Upper lobe of left lung (tissue), 6 donors: ENCODE measurements at regions not wholly inside any gene's neighbourhood (a gene's known extent, or its start where the extent isn't known, plus 50 kb on each side); places are given as distances from the start of the nearest gene placed in this dataset.

Source experiments
- ATAC-seq, 2 donors: fragments of 200-7000 bp; cut with Tn5 transposase; one replicate each; pipeline ENCODE4 v1.9.1; 2022; ENCODE audit warnings: mild to moderate bottlenecking in 2 of 2, moderate library complexity in 2 of 2; ENCODE audit not compliant: low FRiP score in 2 of 2
- DNase-seq, 2 donors: peaks; one replicate each; pipeline ENCODE4 v3.0.0-alpha.2; 2019 to 2020
- H3K27ac ChIP-seq, 4 donors: fragments of 200-600 bp; sonication (generic); one replicate each; pipeline ENCODE4 v1.5.1; 2016 to 2019
- H3K27me3 ChIP-seq, 4 donors: fragments of 200-600 bp; sonication (generic); one replicate each; pipeline ENCODE4 v1.5.1; 2017 to 2019
- H3K36me3 ChIP-seq, 4 donors: fragments of 200-600 bp; sonication (generic); one replicate each; pipeline ENCODE4 v1.5.1; 2016 to 2019
- H3K4me1 ChIP-seq, 4 donors: fragments of 200-600 bp; sonication (generic); one replicate each; pipeline ENCODE4 v1.5.1; 2018 to 2019
- H3K4me3 ChIP-seq, 4 donors: fragments of 200-600 bp; sonication (generic); one replicate each; pipeline ENCODE4 v1.5.1; 2017 to 2019; ENCODE audit warnings: mild to moderate bottlenecking in 2 of 4, moderate library complexity in 1 of 4
- H3K9me3 ChIP-seq, 4 donors: fragments of 200-600 bp; sonication (generic); one replicate each; pipeline ENCODE4 v1.5.1; 2018 to 2019
- EP300 ChIP-seq, 4 donors: sonication (generic); formaldehyde crosslinking; IDR thresholded peaks; one replicate each; pipeline ENCODE4 v1.5.1; 2017; ENCODE audit warnings: antibody characterized with exemption in 4 of 4, control low read depth in 2 of 4
- POLR2A ChIP-seq, 4 donors: fragments of 450-650 bp; IDR thresholded peaks; one replicate each; pipeline ENCODE4 v1.5.1; 2016 to 2017; ENCODE audit warnings: antibody characterized with exemption in 4 of 4, mild to moderate bottlenecking in 2 of 4
- POLR2AphosphoS5 ChIP-seq, 2 donors: sonication (generic); formaldehyde crosslinking; IDR thresholded peaks; one replicate each; pipeline ENCODE4 v1.5.1; 2017; ENCODE audit warnings: antibody characterized with exemption in 2 of 2
- WGBS, 2 donors: methylation state at CpG; one replicate each; pipeline ENCODE4 v1.1.5; 2017 to 2018; 5-methylcytosine and 5-hydroxymethylcytosine counted together
- TF ChIP-seq, protein P1 (sequence below), 6 experiments: fragments of 450-650 bp in 4 of 6; fragments of 200-600 bp in 2 of 6; sonication (generic) in 2 of 6; IDR thresholded peaks; one replicate each; pipeline ENCODE4 v1.5.1; 2016 to 2019; ENCODE audit warnings: antibody characterized with exemption in 6 of 6
- donor health status: DM: no; HTN: no; CAD: no; lungs with moderate emphysema.
- donor health status: DM: no; HTN: yes; CAD: no; lungs with severe emphysema.

DNA sequence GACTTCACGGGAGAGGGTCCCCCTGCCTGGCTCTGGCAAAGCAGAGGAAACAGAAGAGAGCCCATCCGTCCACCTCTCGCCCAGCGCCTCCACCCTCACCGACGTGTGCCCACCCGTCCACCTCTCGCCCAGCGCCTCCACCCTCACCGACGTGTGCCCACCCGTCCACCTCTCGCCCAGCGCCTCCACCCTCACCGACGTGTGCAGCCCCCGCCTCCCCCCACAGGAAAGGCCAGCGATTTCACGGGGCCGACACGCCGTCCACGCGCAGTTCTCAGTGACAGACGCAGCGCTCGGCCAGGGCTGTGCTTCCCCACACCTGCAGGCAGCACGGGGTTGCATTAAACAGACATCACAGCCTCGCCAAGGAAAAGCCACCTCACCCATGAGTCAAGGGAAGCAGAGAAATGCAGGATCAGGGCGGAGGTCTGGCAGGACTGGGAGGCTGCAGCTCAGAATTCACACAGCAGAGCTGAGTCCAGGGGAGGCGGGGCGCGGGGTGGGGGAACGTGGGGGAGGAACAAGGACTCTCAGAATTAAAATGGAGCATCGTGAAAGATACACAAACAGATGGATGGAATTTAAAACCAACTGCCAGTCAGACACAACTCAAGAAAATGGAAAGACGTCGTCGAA lies 377.7 kb downstream of the BRD1 start:
- Histone ChIP-seq H3K36me3 (no peaks in the 10 kb centered on the region), H3K4me1 (peaks cover 0 to 7% (median 0%) of the 10 kb centered on the region in 4 donors), H3K4me3 (no peak overlapping the region), H3K27me3 (peaks cover 0 to 6% (median 2%) of the 10 kb centered on the region in 4 donors), H3K9me3 (no peaks in the 10 kb centered on the region), H3K27ac (no peak overlapping the region)
- 33 to 42% methylated on average over 19 to 38 of the region's 38 CpGs for WGBS, 2 donors
- ATAC-seq (no peak), DNase-seq (peak in 1 of 2 donors; percentile 59)
- TF ChIP-seq, protein P1, sequence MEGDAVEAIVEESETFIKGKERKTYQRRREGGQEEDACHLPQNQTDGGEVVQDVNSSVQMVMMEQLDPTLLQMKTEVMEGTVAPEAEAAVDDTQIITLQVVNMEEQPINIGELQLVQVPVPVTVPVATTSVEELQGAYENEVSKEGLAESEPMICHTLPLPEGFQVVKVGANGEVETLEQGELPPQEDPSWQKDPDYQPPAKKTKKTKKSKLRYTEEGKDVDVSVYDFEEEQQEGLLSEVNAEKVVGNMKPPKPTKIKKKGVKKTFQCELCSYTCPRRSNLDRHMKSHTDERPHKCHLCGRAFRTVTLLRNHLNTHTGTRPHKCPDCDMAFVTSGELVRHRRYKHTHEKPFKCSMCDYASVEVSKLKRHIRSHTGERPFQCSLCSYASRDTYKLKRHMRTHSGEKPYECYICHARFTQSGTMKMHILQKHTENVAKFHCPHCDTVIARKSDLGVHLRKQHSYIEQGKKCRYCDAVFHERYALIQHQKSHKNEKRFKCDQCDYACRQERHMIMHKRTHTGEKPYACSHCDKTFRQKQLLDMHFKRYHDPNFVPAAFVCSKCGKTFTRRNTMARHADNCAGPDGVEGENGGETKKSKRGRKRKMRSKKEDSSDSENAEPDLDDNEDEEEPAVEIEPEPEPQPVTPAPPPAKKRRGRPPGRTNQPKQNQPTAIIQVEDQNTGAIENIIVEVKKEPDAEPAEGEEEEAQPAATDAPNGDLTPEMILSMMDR (IDR thresholded peaks at IDR 0.05) = no peak
- TF ChIP-seq POLR2A (IDR thresholded peaks at IDR 0.05) (no peak), POLR2AphosphoS5 (IDR thresholded peaks at IDR 0.05) (no peak), EP300 (IDR thresholded peaks at IDR 0.05) (no peak)

DNA sequence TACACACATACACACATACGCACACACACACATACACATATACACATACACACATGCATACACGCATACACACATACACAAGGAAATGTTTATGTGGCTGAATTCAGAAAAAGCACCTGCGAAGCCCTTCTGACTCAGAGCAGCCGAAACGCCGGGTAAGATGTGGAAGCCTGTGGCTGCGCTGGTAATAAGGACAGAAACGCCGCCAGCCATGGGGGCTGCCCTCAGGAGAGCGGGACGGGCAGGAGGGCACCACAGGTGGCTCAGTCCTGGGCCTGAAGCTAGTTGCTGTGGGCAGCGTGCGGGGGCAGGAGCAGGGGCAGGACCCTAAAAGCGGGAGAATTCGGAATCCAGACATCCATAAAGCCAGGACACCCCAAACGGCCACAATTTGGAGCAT lies 378.3 kb downstream of the BRD1 start:
- Histone ChIP-seq H3K9me3 (no peaks in the 10 kb centered on the region), H3K27ac (no peak overlapping the region), H3K27me3 (peaks cover 0 to 6% (median 2%) of the 10 kb centered on the region in 4 donors), H3K4me1 (peaks cover 0 to 7% (median 0%) of the 10 kb centered on the region in 4 donors), H3K4me3 (no peak overlapping the region), H3K36me3 (no peaks in the 10 kb centered on the region)
- 61 to 81% methylated on average over 13 to 16 of the region's 16 CpGs for WGBS, 2 donors
- DNase-seq = peak in 1 of 2 donors; percentile 42
- no peak for ATAC-seq
- no peak for TF ChIP-seq POLR2A (IDR thresholded peaks at IDR 0.05)
- TF ChIP-seq POLR2AphosphoS5 (IDR thresholded peaks at IDR 0.05) = no peak
- no peak for TF ChIP-seq EP300 (IDR thresholded peaks at IDR 0.05)
- TF ChIP-seq, protein P1 (IDR thresholded peaks at IDR 0.05) = no peak

DNA sequence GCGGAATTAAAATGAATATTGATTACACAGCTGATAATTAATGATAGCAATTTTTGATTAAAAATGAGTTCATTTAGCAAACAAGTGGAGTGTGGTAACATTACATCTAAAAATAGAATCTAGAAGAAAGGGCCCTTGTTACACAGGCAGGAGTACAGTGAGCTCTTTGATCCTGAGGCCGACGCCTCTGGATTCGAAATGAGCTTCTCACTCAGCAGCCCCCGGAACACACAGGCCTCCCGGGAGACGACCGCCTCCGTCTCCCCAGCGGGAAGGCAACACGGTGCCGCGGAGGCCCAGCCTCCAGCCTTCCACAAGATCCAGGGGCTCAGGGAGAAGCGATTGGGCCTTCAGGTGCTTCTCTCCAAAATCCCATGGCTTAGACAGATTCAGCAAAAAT lies 379.1 kb downstream of the BRD1 start:
- Histone ChIP-seq H3K27ac (no peak overlapping the region), H3K9me3 (no peaks in the 10 kb centered on the region), H3K36me3 (no peaks in the 10 kb centered on the region), H3K4me1 (peaks cover 0 to 7% (median 0%) of the 10 kb centered on the region in 4 donors), H3K4me3 (no peak overlapping the region), H3K27me3 (peaks cover 0 to 6% (median 2%) of the 10 kb centered on the region in 4 donors)
- DNase-seq = peak in 1 of 2 donors; percentile 50
- WGBS, 2 donors = 60 to 64% methylated on average over 9 to 14 of the region's 14 CpGs
- no peak for ATAC-seq
- TF ChIP-seq EP300 (IDR thresholded peaks at IDR 0.05) (no peak), POLR2AphosphoS5 (IDR thresholded peaks at IDR 0.05) (no peak), POLR2A (IDR thresholded peaks at IDR 0.05) (no peak)
- TF ChIP-seq, protein P1 (IDR thresholded peaks at IDR 0.05) = no peak

DNA sequence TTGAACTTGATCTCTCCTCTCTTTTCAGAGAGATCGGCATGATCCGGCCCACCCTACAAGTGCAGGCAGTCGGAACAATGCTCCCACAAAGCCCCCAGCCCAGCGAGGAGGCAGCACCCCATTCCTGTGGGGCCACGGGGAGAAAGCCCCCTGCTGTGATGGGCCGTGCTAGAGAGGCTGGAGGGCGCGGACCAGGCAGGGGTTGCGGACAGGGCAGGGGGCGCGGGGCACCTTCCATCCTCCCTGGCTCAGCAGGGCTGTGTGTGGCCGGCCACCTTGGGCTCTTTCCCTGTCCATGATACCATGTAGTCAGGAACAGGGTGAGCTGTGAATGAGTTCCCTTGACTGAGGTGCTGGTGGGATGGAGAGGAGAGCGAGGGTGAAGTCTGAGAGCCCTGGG lies 379.8 kb downstream of the BRD1 start:
- TF ChIP-seq, protein P1 (IDR thresholded peaks at IDR 0.05) = no peak
- TF ChIP-seq EP300 (IDR thresholded peaks at IDR 0.05) (no peak), POLR2A (IDR thresholded peaks at IDR 0.05) (no peak), POLR2AphosphoS5 (IDR thresholded peaks at IDR 0.05) (no peak)
- no peak overlapping the region for H3K27ac ChIP-seq
- DNase-seq (peak in 1 of 2 donors; percentile 58), ATAC-seq (peak in 1 of 2 donors; percentile 24)
- 83 to 85% methylated on average over 6 to 13 of the region's 13 CpGs for WGBS, 2 donors
- H3K4me3 ChIP-seq = no peak overlapping the region
- no peaks in the 10 kb centered on the region for H3K36me3 ChIP-seq
- peaks cover 0 to 6% (median 2%) of the 10 kb centered on the region in 4 donors for H3K27me3 ChIP-seq
- peaks cover 0 to 7% (median 0%) of the 10 kb centered on the region in 4 donors for H3K4me1 ChIP-seq
- H3K9me3 ChIP-seq = no peaks in the 10 kb centered on the region
